BLaER1 treated with 17β-estradiol and CSF1 and Interleukin-3, amounts not matched to agents 10 nM and 100 nM (cell line): ENCODE measurements at regions not wholly inside any gene's neighbourhood (a gene's known extent, or its start where the extent isn't known, plus 50 kb on each side); places are given as distances from the start of the nearest gene placed in this dataset.
"Not testable (repeated sequence)": the region's sequence is repeated elsewhere in the genome, so short reads cannot be mapped to it uniquely, and the experiment has no call there.

ENCODE experiments used
- H3K27ac ChIP-seq, 11 experiments: shearing (Covaris generic); formaldehyde crosslinking; 2 replicates each; pipeline ENCODE4 v1.8.1; 2022
- H3K27me3 ChIP-seq, 11 experiments: shearing (Covaris generic); formaldehyde crosslinking; 2 replicates each; pipeline ENCODE4 v1.8.1; 2022
- H3K36me3 ChIP-seq, 11 experiments: shearing (Covaris generic); formaldehyde crosslinking; 2 replicates each; pipeline ENCODE4 v1.8.1; 2022
- H3K4me1 ChIP-seq, 10 experiments: shearing (Covaris generic); formaldehyde crosslinking; 2 replicates each; pipeline ENCODE4 v1.8.1; 2022
- H3K4me2 ChIP-seq, 11 experiments: shearing (Covaris generic); formaldehyde crosslinking; 2 replicates each; pipeline ENCODE4 v1.8.1; 2022
- H3K4me3 ChIP-seq, 10 experiments: shearing (Covaris generic); formaldehyde crosslinking; 2 replicates each; pipeline ENCODE4 v1.8.1; 2022
- H3K9ac ChIP-seq, 11 experiments: shearing (Covaris generic); formaldehyde crosslinking; 2 replicates each; pipeline ENCODE4 v1.8.1; 2022
- H3K9me3 ChIP-seq, 11 experiments: shearing (Covaris generic); formaldehyde crosslinking; replicated peaks in 1 of 11; 2 replicates each; pipeline ENCODE4 v1.8.1; 2022
- H4K20me1 ChIP-seq, 11 experiments: shearing (Covaris generic); formaldehyde crosslinking; 2 replicates each; pipeline ENCODE4 v1.8.1; 2022
- Cebpa-rat ChIP-seq, 11 experiments: shearing (Covaris generic); IDR thresholded peaks; 2 replicates each; pipeline ENCODE4 v1.8.1; 2022

DNA sequence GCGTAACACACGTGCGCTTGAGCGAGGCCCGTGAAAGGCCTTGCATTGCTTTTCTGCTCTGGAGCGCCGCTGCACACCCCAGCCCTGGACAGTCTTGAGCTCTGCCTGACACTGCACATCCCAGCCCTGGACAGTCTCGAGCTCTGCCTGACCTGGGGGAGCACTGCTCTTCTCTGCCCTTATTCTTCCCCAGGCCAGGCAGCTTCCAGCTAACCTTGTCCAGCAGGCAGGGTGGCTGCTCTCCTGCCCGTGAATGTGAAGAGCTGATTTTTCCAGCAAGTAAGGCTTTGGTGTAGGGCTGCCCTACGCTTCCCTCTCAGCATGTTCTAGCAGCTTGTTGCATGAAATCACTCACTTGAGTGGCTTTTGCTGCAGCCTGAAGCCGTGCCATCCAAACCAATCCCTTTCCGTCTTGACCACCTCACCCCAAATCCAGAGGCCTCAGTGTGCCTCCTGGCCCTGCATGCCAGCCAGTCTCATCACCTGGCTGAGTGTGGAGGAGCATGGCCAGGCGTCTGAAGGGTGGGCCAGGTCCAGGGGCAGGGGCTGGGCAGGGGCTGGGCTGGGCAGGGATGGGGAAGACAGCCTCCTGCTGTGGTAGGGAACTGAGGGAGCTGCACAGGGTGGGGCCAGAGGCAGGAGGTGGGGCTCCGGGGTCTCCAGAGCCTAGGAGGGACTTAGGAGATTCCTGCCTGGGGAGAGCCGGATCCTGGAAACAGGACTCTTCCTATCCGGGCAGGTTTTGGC is 89.5 kb upstream of the B3GAT1 start:
- Histone ChIP-seq H4K20me1 (no peaks in the 10 kb centered on the region; a peak in 1 of 22 replicates), H3K4me3 (no peak overlapping the region), H3K9me3 (0 out of 22 replicates have a peak, but pooled peaks cover 0 to 4% (median 0%) of the 10 kb centered on the region in 11 experiments), H3K4me2 (no peak overlapping the region), H3K9ac (no peak overlapping the region), H3K27ac (no peak overlapping the region), H3K36me3 (no peaks in the 10 kb centered on the region), H3K4me1 (peaks cover 0 to 13% (median 0%) of the 10 kb centered on the region in 10 experiments; a peak in 1 of 20 replicates), H3K27me3 (no peaks in the 10 kb centered on the region)
- no peak for TF ChIP-seq Cebpa-rat (IDR thresholded peaks at IDR 0.05)

DNA sequence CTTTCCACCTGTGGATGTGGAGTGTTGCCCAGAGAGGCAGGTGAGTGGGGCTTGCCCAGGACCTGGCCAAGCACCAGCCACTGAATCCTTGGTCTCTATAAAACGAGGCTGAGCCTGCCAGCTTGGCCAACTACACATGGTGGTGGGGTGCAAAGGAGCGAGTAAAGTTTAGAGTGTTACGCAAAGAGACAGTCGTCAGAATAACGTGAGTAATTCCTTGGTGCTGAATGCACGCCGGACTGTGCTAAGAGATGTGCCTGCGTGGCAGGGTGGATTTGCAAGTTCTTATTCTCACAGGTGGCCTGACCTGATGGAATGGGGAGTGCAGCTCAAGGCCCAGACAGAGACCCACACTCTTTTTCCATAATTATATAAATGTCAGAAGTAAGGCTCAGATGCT is 88.6 kb upstream of the B3GAT1 start:
- no peak overlapping the region for H3K9ac ChIP-seq
- H3K4me2 ChIP-seq, result peak overlapping the region in 1 of 11 experiments; percentile 49; a peak in 2 of 22 replicates
- H3K36me3 ChIP-seq, result no peaks in the 10 kb centered on the region
- no peak for TF ChIP-seq Cebpa-rat (IDR thresholded peaks at IDR 0.05)
- no peak overlapping the region for H3K4me3 ChIP-seq
- no peak overlapping the region for H3K27ac ChIP-seq
- peaks cover 0 to 13% (median 0%) of the 10 kb centered on the region in 10 experiments; a peak in 1 of 20 replicates for H3K4me1 ChIP-seq
- H3K27me3 ChIP-seq, result no peaks in the 10 kb centered on the region
- H4K20me1 ChIP-seq, result no peaks in the 10 kb centered on the region
- H3K9me3 ChIP-seq, result peaks cover 0 to 6% (median 0%) of the 10 kb centered on the region in 11 experiments; a peak in 1 of 22 replicates

DNA sequence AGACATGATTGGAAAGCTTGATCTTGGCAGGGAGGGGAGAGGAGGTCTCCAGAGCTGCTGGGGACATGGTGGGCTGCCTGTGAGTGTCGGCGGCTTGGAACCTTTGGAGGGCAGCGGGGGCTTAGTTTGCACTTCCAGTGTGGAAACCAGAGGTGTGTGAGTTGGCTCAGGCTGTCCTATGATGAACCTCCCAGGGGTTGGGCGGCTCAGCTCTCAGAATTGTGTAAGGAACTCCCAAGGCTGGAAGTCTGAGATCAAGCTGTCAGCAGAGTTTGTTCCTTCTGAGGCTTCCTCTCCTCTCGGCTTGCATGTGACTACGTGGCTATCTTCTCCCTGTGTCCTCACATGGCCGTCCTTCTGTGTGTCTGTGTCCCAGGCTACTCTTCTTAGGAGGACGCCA is 87.9 kb upstream of the B3GAT1 start:
- Histone ChIP-seq H3K4me2 (peak overlapping the region in 1 of 11 experiments; percentile 49; a peak in 2 of 22 replicates), H3K4me3 (no peak overlapping the region), H4K20me1 (no peaks in the 10 kb centered on the region), H3K36me3 (no peaks in the 10 kb centered on the region), H3K9me3 (peaks cover 0 to 6% (median 0%) of the 10 kb centered on the region in 11 experiments; a peak in 1 of 22 replicates), H3K27ac (no peak overlapping the region), H3K4me1 (peaks cover 0 to 13% (median 0%) of the 10 kb centered on the region in 10 experiments; a peak in 1 of 20 replicates), H3K27me3 (no peaks in the 10 kb centered on the region), H3K9ac (no peak overlapping the region)
- TF ChIP-seq Cebpa-rat (IDR thresholded peaks at IDR 0.05), result no peak

DNA sequence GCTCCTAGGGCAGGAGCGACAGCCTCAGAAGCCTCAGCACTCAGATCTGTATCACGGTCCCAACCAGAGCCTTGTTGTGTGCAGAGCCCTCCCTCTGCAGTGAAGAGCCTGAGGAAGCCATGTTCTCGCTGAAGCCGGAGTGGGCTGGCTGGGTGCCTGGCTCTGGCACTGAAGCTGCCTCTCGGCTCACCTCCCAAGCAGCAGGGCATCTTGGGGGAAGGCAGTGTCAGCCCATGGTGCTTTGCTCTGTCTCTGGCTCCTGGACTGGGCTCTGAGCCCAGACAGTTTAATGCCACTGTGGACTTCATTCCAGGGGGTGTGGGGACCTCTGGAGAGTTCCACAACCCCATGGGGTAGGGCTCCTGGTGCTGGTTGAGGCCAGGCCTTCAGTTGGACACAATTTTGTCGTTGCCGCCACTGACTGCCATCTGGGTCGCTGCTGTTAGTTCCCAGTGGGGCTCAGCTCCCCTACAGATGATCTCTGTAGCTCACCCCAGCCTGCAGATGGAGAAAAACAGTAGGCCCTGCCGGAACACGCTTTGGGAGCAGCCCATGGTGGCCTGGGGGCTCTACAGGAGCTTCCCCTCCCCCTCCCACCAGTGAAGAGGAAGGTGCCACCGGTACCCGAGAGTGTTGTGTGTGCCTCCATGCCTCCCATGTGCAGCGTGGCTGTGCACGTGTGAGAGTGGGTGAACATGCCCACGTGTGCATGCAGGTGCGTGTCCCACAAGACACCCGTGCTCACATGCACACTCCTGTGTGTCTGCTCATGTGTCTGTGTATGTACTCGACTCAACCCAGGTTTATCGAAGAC is 86.5 kb upstream of the B3GAT1 start:
- Histone ChIP-seq H4K20me1 (no peaks in the 10 kb centered on the region), H3K9me3 (peaks cover 0 to 16% (median 10%) of the 10 kb centered on the region in 11 experiments; a peak in 14 of 22 replicates), H3K4me2 (no peak overlapping the region), H3K36me3 (no peaks in the 10 kb centered on the region), H3K27me3 (no peaks in the 10 kb centered on the region), H3K4me3 (no peak overlapping the region), H3K27ac (no peak overlapping the region), H3K4me1 (peaks cover 0 to 13% (median 0%) of the 10 kb centered on the region in 10 experiments; a peak in 1 of 20 replicates), H3K9ac (no peak overlapping the region)
- TF ChIP-seq Cebpa-rat (IDR thresholded peaks at IDR 0.05), result no peak

DNA sequence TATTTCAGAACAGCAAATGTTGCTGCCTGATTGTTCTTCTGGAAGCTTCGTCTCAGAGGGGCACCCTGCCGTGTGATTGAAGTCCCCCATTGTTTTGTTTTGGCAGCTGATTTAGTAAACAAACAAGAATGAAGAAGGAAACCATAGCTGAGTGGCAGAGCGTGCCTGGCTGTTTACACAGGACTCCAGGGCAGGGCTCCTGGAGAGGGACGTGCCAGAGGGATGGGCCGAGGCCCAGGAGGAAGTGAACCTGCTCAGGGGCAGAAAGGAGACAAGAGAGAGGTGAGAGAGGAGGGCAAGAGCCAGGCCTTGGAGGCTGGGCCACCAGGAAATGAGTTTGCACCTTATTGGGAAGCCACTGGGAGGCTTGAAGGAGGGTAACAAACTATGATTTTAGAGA is 85.5 kb upstream of the B3GAT1 start:
- Histone ChIP-seq H3K9me3 (peaks cover 0 to 16% (median 10%) of the 10 kb centered on the region in 11 experiments; a peak in 14 of 22 replicates), H3K4me1 (peaks cover 0 to 13% (median 0%) of the 10 kb centered on the region in 10 experiments; a peak in 1 of 20 replicates), H3K27ac (no peak overlapping the region), H3K9ac (no peak overlapping the region), H4K20me1 (no peaks in the 10 kb centered on the region), H3K4me3 (no peak overlapping the region), H3K36me3 (no peaks in the 10 kb centered on the region), H3K4me2 (no peak overlapping the region), H3K27me3 (no peaks in the 10 kb centered on the region)
- no peak for TF ChIP-seq Cebpa-rat (IDR thresholded peaks at IDR 0.05)

DNA sequence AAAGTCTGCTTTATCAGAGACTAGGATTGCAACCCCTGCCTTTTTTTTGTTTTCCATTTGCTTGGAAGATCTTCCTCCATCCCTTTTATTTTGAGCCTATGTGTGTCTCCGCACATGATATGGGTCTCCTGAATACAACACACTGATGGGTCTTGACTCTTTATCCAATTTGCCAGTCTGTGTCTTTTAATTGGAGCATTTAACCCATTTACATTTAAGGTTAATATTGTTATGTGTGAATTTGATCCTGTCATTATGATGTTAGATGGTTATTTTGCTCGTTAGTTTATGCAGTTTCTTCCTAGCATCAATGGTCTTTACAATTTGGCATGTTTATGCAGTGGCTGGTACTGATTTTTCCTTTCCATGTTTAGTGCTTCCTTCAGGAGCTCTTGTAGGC is 84.0 kb upstream of the B3GAT1 start:
- not testable (repeated sequence) for H3K27ac ChIP-seq, H3K27me3 ChIP-seq, H3K4me3 ChIP-seq, H3K4me2 ChIP-seq, H4K20me1 ChIP-seq, H3K9ac ChIP-seq, H3K36me3 ChIP-seq
- peaks cover 0 to 18% (median 10%) of the 10 kb centered on the region in 11 experiments; a peak in 14 of 22 replicates for H3K9me3 ChIP-seq
- H3K4me1 ChIP-seq, result peaks cover 0 to 13% (median 0%) of the 10 kb centered on the region in 10 experiments; a peak in 1 of 20 replicates

DNA sequence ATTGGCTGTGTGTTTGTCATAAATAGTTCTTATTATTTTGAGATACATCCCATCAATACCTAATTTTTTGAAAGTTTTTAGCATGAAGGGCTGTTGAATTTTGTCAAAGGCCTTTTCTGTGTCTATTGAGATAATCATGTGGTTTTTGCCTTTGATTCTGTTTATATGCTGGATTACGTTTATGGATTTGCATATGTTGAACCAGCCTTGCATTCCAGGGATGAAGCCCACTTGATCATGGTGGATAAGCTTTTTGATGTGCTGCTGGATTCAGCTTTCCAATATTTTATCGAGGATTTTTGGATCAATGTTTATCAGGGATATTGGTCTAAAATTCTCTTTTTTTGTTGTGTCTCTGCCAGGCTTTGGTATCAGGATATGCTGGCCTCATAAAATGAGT is 82.4 kb upstream of the B3GAT1 start:
- not testable (repeated sequence) for H3K27me3 ChIP-seq, H4K20me1 ChIP-seq, H3K9ac ChIP-seq, H3K36me3 ChIP-seq, H3K4me1 ChIP-seq, H3K4me3 ChIP-seq, H3K4me2 ChIP-seq, H3K27ac ChIP-seq
- peaks cover 0 to 18% (median 10%) of the 10 kb centered on the region in 11 experiments; a peak in 14 of 22 replicates for H3K9me3 ChIP-seq

DNA sequence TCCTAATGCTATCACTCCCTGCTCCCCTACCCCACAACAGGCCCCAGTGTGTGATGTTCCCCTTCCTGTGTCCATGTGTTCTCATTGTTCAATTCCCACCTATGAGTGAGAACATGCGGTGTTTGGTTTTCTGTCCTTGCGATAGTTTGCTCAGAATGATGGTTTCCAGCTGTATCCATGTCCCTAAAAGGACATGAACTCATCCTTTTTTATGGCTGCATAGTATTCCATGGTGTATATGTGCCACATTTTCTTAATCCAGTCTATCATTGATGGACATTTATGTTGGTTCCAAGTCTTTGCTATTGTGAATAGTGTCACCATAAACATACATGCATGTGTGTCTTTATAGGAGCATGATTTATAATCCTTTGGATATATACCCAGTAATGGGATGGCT is 80.4 kb upstream of the B3GAT1 start:
- not testable (repeated sequence) for H3K4me1 ChIP-seq, H3K36me3 ChIP-seq

DNA sequence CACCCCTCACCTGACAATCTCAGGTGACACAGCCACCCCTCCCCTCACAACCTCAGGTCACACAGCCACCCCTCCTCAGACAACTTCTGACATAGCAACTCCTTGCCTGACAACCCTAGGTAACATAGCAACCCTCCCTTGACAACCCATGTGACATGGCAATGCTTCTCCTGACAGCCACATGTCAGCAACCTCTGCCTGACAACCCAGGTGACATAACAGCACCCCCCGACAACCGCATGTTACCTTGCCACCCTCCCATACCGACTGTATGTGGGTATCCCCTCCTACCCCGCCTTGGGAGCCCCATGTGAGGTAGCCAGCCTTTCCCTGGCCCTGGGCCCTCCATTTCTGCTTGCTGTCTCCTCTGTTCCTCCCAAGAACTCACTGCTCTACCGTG is 77.7 kb upstream of the B3GAT1 start:
- Histone ChIP-seq H3K4me3 (no peak overlapping the region), H3K9ac (no peak overlapping the region), H4K20me1 (peaks cover 0 to 3% (median 0%) of the 10 kb centered on the region in 11 experiments; a peak in 1 of 22 replicates), H3K9me3 (peaks cover 0 to 13% (median 7%) of the 10 kb centered on the region in 11 experiments; a peak in 14 of 22 replicates), H3K36me3 (no peaks in the 10 kb centered on the region), H3K27ac (no peak overlapping the region), H3K27me3 (no peaks in the 10 kb centered on the region), H3K4me2 (no peak overlapping the region), H3K4me1 (no peaks in the 10 kb centered on the region)
- TF ChIP-seq Cebpa-rat (IDR thresholded peaks at IDR 0.05), result no peak

More for the DNA sequence above, 80.4 kb upstream of the B3GAT1 start:
- H3K27ac ChIP-seq, H3K4me3 ChIP-seq, H3K27me3 ChIP-seq, H3K4me2 ChIP-seq, H4K20me1 ChIP-seq, H3K9ac ChIP-seq: not testable (repeated sequence)
- peaks cover 0 to 18% (median 9%) of the 10 kb centered on the region in 11 experiments; a peak in 14 of 22 replicates for H3K9me3 ChIP-seq
